ENCODE measurements at regions not wholly inside any gene's neighbourhood (a gene's known extent, or its start where the extent isn't known, plus 50 kb on each side); places are given as distances from the start of the nearest gene placed in this dataset.

GRCh38 chr14:34262127-34262910, 199.7 kb downstream of the SPTSSA start:
- Histone ChIP-seq H3K9ac (ENCODE audit: low read length in 3 of 3) (no peak overlapping the region), H3K36me3 (ENCODE audit: control insufficient read depth in 2 of 3, insufficient read depth in 3 of 3, low read length in 3 of 3) (no peaks in the 10 kb centered on the region), H3K27ac (ENCODE audit: low read depth in 2 of 2, low read length in 2 of 2) (no peak overlapping the region), H3K4me3 (ENCODE audit: low read length in 3 of 3) (no peak overlapping the region), H3K9me3 (ENCODE audit: control insufficient read depth in 2 of 3, insufficient read depth in 1 of 3, low read length in 3 of 3) (no peaks in the 10 kb centered on the region), H3K27me3 (ENCODE audit: control insufficient read depth, insufficient read depth, low read length) (no peaks in the 10 kb centered on the region), H3K4me1 (ENCODE audit: control insufficient read depth in 2 of 3, insufficient read depth in 2 of 3, low read depth in 1 of 3, low read length in 3 of 3) (no peaks in the 10 kb centered on the region)
- no peak for FAIRE-seq
- TF ChIP-seq CTCF (IDR thresholded peaks at IDR 0.05; ENCODE audit: borderline replicate concordance, extremely low read depth, insufficient read depth), result no peak
- intact Hi-C loops (cut with DNase I), result no loop called here
- no peak for DNase-seq

DNA sequence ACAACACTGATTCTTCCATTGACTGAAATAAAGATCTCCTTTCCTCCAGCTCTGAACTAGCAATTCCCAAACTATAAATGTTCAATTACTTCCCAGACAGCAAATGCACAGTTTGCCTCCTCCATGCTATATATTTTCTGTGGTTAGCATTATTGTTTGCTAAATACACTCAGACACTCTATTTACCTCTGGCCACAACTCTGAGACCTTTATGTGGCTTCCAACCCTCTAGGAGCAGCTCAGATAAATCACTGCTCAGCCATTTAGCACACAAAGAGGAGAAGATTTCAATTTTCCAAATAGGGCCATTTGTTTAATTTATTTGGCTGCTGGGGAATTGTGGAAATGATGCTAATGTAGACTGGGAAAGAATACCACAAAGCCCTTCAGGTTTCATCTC, 202.0 kb downstream of the SPTSSA start:
- Histone ChIP-seq H3K36me3 (ENCODE audit: control insufficient read depth in 2 of 3, insufficient read depth in 3 of 3, low read length in 3 of 3) (no peaks in the 10 kb centered on the region), H3K4me3 (ENCODE audit: low read length in 3 of 3) (no peak overlapping the region), H3K4me1 (ENCODE audit: control insufficient read depth in 2 of 3, insufficient read depth in 2 of 3, low read depth in 1 of 3, low read length in 3 of 3) (no peaks in the 10 kb centered on the region), H3K9ac (ENCODE audit: low read length in 3 of 3) (no peak overlapping the region), H3K27ac (ENCODE audit: low read depth in 2 of 2, low read length in 2 of 2) (no peak overlapping the region), H3K9me3 (ENCODE audit: control insufficient read depth in 2 of 3, insufficient read depth in 1 of 3, low read length in 3 of 3) (no peaks in the 10 kb centered on the region), H3K27me3 (ENCODE audit: control insufficient read depth, insufficient read depth, low read length) (no peaks in the 10 kb centered on the region)
- DNase-seq (no peak), FAIRE-seq (no peak)
- no peak for TF ChIP-seq CTCF (IDR thresholded peaks at IDR 0.05; ENCODE audit: borderline replicate concordance, extremely low read depth, insufficient read depth)
- intact Hi-C loops (cut with DNase I), result no loop called here

- Histone ChIP-seq H3K9me3 (ENCODE audit: control insufficient read depth in 2 of 3, insufficient read depth in 1 of 3, low read length in 3 of 3) (no peaks in the 10 kb centered on the region), H3K36me3 (ENCODE audit: control insufficient read depth in 2 of 3, insufficient read depth in 3 of 3, low read length in 3 of 3) (no peaks in the 10 kb centered on the region), H3K27me3 (ENCODE audit: control insufficient read depth, insufficient read depth, low read length) (no peaks in the 10 kb centered on the region), H3K4me1 (ENCODE audit: control insufficient read depth in 2 of 3, insufficient read depth in 2 of 3, low read depth in 1 of 3, low read length in 3 of 3) (no peaks in the 10 kb centered on the region), H3K9ac (ENCODE audit: low read length in 3 of 3) (no peak overlapping the region), H3K4me3 (ENCODE audit: low read length in 3 of 3) (no peak overlapping the region), H3K27ac (ENCODE audit: low read depth in 2 of 2, low read length in 2 of 2) (no peak overlapping the region)
- FAIRE-seq, result no peak
- DNase-seq, result no peak
- intact Hi-C loops (cut with DNase I), result no loop called here
- TF ChIP-seq CTCF (IDR thresholded peaks at IDR 0.05; ENCODE audit: borderline replicate concordance, extremely low read depth, insufficient read depth), result no peak
Measured at GRCh38 chr14:34258318-34258717, 203.7 kb downstream of the SPTSSA start.

GRCh38 chr14:34257505-34257904, 204.5 kb downstream of the SPTSSA start:
- H3K4me3 ChIP-seq (ENCODE audit: low read length in 3 of 3), result no peak overlapping the region
- FAIRE-seq (no peak), DNase-seq (no peak)
- no peaks in the 10 kb centered on the region for H3K27me3 ChIP-seq (ENCODE audit: control insufficient read depth, insufficient read depth, low read length)
- no peak overlapping the region for H3K27ac ChIP-seq (ENCODE audit: low read depth in 2 of 2, low read length in 2 of 2)
- no peaks in the 10 kb centered on the region for H3K36me3 ChIP-seq (ENCODE audit: control insufficient read depth in 2 of 3, insufficient read depth in 3 of 3, low read length in 3 of 3)
- H3K9me3 ChIP-seq (ENCODE audit: control insufficient read depth in 2 of 3, insufficient read depth in 1 of 3, low read length in 3 of 3), result no peaks in the 10 kb centered on the region
- TF ChIP-seq CTCF (IDR thresholded peaks at IDR 0.05; ENCODE audit: borderline replicate concordance, extremely low read depth, insufficient read depth), result no peak
- no peak overlapping the region for H3K9ac ChIP-seq (ENCODE audit: low read length in 3 of 3)
- no peaks in the 10 kb centered on the region for H3K4me1 ChIP-seq (ENCODE audit: control insufficient read depth in 2 of 3, insufficient read depth in 2 of 3, low read depth in 1 of 3, low read length in 3 of 3)
- intact Hi-C loops (cut with DNase I), result no loop called here
